Left ventricle myocardium superior (tissue), 1 donor: ENCODE measurements at regions not wholly inside any gene's neighbourhood (a gene's known extent, or its start where the extent isn't known, plus 50 kb on each side); places are given as distances from the start of the nearest gene placed in this dataset.
"Not testable (repeated sequence)": the region's sequence is repeated elsewhere in the genome, so short reads cannot be mapped to it uniquely, and the experiment has no call there.

Source experiments
- ATAC-seq: fragments of 200-7000 bp; cut with Tn5 transposase; one replicate; pipeline ENCODE4 v1.9.1; 2020; ENCODE audit warnings: mild to moderate bottlenecking, moderate library complexity
- DNase-seq: peaks from one replicate; pipeline ENCODE4 v3.0.0-alpha.2; 2020
- intact Hi-C: fragments of 100-400 bp; cut with micrococcal nuclease; formaldehyde crosslinking; loops from one replicate; pipeline ENCODE4 v1.11.0; 2022
- donor health status: DM: no; HTN: yes; CAD: no; lungs with severe emphysema.

DNA sequence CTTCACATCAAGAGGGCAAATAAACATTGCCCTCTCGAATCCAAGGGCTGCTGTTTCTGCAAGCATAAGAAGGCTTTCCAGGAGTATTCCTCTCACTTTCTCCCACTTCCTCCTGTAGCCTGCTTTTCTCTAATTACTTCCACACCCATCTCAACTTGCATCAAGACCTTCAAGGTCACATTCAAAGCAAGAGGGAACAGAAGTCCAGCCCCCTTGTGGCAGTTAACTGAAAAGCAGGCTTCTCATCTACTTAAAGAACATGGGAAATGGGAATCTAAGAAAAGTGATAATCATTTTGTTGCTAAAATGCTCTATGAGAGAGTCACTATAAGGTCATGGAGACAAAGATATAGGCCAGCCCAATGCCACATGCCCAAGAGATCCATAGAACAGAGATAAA is 874.4 kb downstream of the KCNT2 start:
- DNase-seq: no peak
- ATAC-seq: no peak
- intact Hi-C loops: no loop called here

DNA sequence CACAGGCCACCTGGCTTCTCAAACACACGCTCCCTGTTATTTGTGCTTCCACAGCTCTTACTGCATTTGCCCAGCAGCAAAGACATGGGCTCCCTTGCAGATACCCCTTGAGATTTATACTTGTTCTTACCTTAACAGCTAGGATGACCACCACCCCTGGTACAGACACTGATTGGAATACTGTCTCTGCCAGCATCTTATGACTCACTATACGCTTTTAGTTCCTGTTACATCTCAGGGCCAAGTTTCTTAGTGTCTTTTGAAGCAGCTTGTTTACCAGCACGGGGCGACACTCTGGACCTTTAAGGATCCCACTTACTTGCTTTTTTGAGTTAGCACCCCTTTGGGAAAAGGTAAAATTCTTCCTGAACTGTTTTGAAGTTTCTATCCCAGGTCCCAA is 874.8 kb downstream of the KCNT2 start:
- ATAC-seq: no peak
- DNase-seq: no peak
- intact Hi-C loops: no loop called here

DNA sequence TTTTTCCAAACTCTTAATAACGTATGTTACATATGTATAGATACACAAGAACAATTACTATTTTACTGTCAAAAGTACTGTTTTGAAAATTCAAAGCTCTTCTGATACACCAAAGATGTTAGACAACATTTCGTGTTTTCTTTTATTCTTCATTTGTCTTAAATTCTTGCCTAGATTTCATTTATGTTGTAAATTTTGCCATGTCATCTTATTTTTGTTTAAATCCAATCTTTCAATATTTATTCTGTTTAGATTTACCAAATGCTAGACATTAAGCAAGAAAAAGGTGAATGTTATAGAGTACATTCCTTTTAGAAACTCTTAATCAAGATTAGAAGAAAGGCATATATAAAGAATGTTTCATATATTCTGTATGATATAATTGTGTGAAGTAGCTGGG is 876.9 kb downstream of the KCNT2 start:
- no peak for ATAC-seq
- intact Hi-C loops: no loop called here
- no peak for DNase-seq

DNA sequence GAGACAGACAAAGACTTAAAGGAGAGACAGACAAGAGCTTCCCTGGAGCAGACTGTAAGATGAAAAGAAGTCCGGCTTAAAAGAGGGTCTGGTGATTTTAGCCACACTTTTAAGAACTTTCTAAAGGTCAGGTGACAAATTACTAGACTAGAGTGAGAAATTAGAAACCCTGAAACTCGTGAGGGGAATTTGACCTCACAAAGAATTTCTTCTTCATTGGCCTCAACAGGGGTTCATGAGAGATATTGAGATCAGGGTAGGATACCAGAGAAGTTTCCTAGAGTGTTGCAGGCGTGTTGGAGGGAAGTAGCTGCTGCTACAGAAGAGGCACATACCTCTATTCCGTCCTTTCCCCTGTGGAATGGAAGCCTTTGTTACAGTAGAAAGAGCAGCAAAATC is 884.4 kb downstream of the KCNT2 start:
- ATAC-seq (no peak), DNase-seq (no peak)
- intact Hi-C loops: no loop called here

DNA sequence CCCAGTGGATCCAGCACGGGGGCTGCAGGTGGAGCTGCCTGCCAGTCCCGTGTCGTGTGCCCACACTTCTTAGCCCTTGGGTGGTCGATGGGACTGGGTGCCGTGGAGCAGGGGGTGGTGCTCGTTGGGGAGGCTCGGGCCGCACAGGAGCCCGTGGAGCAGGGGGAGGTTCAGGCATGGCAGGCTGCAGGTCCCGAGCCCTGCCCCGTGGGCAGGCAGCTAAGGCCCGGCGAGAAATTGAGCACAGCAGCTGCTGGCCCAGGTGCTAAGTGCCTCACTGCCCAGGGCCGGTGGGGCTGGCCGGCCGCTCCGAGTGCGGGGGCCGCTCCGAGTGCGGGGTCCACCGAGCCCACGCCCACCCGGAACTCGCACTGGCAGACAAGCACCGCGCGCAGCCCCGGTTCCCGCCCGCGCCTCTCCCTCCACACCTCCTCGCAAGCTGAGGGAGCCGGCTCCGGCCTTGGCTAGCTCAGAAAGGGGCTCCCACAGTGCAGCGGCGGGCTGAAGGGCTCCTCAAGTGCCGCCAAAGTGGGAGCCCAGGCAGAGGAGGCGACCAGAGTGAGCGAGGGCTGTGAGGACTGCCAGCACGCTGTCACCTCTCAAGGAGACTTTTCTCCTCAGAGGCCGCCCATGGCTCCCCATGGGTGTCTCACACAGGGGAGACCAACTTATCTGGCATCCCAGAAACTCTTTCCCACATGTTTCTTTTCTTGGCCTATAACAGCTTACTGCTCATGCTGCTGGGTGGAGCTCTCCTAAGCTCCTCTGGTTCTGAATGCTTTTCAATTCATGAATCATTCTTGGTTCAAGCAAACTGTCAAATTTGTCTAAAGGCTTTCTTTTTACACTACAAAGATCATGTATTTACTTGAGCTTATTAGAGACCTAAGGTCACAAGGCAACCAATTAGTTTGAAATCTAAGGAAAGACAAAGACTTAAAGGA is 885.1 kb downstream of the KCNT2 start:
- peak; percentile 14 for DNase-seq
- ATAC-seq, intact Hi-C loops: not testable (repeated sequence)

DNA sequence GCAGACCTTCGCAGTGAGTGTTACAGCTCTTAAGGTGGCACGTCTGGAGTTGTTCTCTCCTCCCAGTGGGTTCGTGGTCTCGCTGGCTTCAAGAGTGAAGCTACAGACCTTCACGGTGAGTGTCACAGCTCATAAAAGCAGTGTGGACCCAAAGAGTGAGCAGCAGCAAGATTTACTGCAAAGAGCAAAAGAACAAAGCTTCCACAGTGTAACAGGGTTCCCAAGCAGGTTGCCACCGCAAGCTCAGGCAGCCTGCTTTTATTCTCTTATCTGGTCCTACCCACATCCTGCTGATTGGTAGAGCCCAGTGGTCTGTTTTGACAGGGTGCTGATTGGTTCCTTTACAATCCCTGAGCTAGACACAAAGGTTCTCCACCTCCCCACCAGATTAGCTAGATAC is 886.1 kb downstream of the KCNT2 start:
- ATAC-seq, intact Hi-C loops, DNase-seq: not testable (repeated sequence)

DNA sequence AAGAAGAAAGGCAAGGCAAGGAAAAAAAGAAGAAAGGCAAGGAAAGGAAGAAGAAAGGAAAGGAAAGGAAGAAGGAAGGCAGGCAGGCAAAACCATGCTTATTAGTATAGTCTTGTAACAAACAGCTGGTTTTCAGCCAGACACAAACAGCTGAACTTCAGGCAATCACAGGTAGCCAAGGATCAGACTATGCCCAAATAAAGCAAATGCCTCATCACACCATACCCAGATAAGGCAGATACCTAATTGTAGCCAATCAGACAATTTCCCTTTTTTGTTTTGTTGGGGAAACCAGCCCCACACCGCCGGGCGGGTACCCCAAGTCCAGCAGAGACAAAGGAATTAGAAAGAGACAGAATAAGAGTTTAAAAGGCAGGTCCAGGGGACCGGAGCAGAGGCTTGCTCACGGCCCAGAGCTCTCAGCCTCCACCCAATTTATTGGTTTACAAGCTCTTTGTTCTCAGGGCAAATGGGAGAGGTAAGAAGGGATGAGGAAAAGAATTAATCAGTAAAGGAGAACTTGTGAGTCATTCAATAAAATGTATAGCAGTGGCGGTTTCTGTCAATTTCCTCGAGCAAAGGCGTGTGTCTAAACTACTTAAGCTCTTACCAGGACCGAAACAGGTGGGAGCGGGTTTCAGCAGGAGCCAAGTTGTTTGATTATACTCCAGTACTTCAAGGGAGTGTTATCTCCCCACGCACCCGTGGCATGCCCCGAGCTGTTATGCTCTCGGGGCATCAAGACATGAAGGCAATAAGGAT is 886.8 kb downstream of the KCNT2 start:
- DNase-seq (no peak), ATAC-seq (no peak)
- intact Hi-C loops: no loop called here

DNA sequence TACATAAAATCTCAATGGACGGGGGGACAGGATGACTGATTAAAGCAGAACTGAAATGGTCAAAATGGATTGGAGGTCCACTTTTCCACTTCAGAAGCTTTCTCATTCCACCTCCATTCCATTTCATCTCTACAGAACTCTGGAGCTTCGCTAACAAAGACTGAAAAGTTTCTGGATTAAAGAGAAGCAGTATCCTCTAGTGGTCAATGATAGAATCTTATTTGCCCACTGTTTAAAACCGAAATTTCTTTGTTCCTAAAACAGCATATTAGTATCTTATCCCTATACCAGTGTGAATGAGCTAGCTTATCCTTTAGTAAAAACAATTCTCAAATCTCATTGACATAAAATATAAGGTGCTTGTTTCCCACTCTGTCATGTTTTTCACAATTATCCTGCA is 890.6 kb downstream of the KCNT2 start:
- intact Hi-C loops: no loop called here

DNA sequence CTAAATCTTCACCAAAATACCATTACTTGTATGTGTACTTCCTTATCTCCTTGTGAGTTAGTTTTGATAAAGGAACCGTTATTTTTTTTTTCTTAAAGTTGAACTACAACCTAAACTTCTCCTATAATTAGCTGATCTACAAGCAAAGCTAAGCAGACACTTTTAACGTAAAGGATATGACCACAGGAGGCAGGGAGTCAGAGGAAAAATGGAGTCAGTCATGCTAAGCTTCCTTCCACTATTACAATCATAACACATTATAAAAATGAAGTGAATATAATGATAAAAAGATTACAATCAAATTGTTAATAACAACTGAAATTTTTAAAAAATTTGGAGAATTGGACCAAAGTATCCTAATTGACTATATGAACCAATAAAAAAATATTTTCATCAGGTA is 892.6 kb downstream of the KCNT2 start:
- intact Hi-C loops: no loop called here
- ATAC-seq: no peak
- no peak for DNase-seq

More for the DNA sequence above, 890.6 kb downstream of the KCNT2 start:
- no peak for DNase-seq
- no peak for ATAC-seq

DNA sequence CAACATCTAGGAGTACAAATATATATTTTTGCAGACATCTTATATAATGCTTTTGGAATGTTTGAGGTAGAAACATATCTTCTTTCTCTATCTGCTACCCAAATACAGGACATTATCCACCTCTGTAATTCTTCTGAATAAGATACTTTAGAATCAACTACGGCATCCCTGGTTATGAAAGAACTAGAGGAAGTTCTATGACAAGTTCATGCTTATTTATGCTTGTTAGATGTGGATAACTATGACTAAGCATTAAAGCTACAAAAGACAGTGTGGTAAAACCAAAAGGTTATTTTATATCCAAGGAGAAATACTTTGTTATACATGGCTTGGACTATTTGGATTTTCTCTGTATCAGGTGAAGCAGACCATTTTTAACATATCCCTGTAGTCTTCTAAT is 894.0 kb downstream of the KCNT2 start:
- intact Hi-C loops: no loop called here
- no peak for ATAC-seq
- no peak for DNase-seq

DNA sequence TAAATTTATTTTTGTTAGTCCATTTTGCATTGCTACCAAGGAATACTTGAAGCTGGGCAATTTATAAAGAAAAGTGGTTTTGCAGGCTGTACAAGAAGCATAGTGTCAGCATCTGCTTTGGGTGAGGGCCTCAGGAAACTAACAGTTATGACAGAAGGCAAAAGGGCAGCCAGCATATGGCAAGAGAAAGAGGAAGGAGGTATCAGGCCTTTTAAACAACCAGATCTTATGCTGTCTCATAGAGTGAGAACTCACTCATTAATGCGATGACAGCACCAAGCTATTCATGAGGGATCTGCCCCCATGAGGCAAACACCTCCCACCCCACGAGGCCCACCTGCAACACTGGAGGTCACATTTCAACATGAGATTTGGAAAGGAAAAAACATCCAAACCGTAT is 898.4 kb downstream of the KCNT2 start:
- ATAC-seq: no peak
- intact Hi-C loops: no loop called here
- no peak for DNase-seq

DNA sequence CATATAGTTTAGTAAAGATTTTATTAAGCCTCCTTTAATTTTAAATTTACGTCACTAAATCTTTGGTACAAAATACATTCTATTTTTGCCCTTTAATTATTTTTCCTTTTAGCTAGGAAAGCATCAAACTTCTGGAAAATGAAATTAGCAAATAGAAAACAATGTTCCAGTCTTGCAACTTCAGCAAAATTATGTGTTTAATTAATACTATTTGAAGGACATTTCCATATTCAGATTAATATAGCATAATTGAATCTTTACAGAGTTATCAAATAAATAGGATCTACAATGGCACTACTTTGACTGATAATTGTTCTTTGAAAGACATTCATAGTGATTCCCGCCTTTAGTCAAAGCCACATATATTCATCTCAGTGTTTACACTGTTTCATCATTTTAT is 904.2 kb downstream of the KCNT2 start:
- intact Hi-C loops: no loop called here
- ATAC-seq (no peak), DNase-seq (no peak)

DNA sequence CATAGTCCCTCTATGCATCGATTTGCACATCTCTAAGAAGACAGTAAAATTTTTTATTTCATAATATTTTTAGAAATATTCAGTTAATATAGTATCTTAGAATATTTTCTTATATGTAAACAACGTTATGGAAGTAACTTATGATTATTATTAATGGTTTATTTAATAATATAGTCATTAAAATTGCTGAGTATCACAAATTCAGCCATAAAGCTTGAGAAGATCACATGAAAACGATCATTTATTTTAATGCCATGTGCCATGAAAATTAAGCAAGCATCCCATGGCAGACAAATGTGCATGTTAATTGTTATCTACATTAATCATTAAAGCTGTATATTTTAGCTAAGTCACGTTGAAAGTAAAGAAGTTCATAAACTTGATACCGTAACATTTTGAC is 907.1 kb downstream of the KCNT2 start:
- no peak for ATAC-seq
- intact Hi-C loops: no loop called here
- no peak for DNase-seq

DNA sequence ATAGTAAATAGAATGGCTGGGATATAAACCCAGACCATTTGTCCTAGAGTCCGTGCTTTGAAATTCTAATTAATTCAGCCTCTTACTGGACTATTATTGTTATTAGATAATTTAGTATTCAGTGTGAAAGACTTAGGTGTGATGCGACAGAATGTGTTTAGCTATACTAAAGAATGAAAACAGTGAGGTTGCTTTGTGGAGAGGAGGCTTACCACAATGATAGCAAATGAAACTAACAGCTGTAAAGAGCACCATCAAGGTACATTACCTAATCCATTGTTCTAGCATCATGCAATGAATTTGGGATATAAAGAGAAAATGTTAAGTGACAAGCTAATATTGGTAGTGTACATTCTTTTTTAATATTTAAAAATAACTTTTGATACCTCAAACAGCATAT is 911.1 kb downstream of the KCNT2 start:
- intact Hi-C loops: no loop called here
- no peak for DNase-seq
- ATAC-seq: no peak

DNA sequence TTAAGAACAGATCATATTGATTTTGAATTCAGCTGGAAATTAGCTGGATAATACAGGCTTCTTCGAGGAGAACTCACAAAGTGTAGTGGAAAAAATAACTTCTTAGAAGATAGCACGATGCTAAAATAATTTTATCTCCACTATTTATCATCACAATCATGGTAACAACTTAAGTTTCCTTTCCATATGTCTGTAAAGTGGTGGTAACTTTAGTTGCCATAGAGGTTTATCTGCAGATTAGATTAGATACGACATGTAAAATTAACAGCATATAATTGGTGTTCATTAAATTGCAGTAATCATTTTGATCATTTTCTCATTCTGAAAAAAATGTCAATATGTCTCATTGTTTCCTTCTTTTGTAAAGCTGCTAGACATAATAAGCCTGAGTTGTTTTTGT is 921.5 kb downstream of the KCNT2 start:
- ATAC-seq (no peak), DNase-seq (no peak)
- intact Hi-C loops: no loop called here

DNA sequence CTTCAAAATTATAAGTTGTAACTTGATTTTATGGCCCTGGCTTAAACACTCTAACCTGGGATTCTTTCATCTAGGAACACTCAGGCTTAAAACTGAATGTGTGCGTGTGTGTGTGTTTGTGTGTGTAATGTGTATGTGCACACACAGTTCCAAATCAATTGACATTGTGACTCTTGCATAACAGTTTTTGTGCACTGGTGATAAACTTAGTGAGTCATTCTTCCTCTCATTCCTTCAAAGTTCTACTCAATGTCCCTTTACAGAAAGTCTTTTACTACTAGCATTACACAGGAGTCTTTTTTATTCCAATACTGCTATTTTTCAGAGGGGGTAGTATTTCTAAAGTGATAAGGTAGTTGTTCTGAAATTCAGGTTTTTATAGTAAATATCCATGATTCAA is 943.6 kb downstream of the KCNT2 start:
- intact Hi-C loops: no loop called here

DNA sequence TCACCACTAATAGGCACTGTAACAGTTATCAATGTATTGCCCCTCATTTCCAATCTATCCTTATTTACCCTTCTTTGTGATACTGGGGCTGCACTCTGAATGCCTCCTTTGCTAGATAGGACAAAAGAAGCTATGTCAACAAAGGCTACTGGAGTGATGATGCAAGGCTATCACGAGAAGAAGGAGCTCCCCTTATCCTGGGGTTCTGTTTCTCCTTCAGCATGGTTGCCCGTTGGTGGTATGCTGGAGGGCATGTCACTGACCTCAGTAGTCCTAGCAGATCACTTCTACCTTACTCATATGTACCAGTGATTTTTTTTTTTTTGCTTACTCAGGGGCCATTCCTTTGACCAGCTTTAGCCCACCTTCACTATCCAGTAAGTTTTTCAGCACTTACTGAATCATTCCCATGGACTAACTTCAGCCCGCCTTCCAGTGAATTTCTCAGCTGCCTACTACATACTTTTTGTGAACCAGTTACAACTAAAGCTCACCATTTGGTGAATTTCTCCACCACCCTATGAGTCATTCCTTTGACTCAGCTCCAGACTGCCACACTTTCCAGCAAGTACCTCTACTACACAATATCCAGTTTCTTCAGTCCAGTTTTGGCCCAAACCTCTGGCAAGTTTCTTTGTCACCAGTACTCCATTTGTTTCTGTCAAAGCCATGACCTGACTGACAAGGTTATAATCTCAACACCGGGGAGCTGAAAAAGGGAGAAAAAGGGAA is 944.5 kb downstream of the KCNT2 start:
- ATAC-seq (no peak), DNase-seq (no peak)
- intact Hi-C loops: no loop called here

More for the DNA sequence above, 943.6 kb downstream of the KCNT2 start:
- DNase-seq (no peak), ATAC-seq (no peak)

DNA sequence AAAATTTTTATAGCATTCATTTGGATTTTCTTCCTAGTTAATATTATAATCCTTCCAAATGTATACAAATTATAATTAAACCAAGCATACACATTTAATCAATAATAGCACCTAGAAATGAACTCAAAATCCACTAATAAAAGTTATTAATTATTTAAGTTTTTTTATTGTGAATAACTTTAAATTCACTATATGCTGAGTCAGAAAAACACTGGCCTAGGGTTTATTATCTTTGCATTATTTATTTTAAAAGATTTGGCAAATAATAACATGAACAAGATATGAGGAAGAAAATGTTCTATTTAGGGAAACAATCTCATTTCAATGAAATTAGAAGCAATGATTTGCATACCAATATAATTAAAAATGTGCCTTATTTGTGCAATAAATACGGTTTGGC is 951.5 kb downstream of the KCNT2 start:
- no peak for DNase-seq
- no peak for ATAC-seq
- intact Hi-C loops: no loop called here

DNA sequence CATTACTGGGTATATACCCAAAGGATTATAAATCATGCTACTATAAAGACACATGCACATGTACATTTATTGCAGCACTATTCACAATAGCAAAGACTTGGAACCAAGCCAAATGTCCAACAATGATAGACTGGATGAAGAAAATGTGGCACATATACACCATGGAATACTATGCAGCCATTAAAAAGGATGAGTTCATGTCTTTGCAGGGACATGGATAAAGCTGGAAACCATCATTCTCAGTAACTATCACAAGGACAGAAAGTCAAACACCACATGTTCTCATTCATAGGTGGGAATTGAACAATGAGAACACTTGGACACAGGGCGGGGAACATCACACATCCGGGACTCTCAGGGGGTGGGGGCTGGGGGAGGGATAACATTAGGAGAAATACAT is 959.4 kb downstream of the KCNT2 start:
- intact Hi-C loops, DNase-seq, ATAC-seq: not testable (repeated sequence)

DNA sequence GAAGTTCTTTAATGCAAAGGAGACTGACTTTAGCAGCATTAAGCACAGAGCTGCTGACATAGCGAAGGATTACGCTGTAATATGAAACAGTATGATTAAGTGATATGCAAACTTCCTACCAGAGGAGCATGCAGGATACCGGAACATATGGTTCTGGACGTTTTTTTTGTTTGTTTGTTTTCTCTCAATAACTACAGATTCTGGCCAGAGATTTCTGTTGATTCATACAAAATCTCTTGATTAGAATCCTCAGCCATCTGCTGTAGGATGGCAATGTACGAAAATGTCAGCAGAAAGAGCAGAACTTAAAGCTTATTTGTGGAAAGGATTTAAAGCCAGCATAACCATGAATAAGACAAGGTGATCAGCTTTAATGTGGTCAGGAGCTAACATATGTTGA is 970.7 kb downstream of the KCNT2 start:
- no peak for DNase-seq
- intact Hi-C loops: no loop called here
- no peak for ATAC-seq
